ENCODE measurements at regions not wholly inside any gene's neighbourhood (a gene's known extent, or its start where the extent isn't known, plus 50 kb on each side); places are given as distances from the start of the nearest gene placed in this dataset.

- TF ChIP-seq, protein P1, sequence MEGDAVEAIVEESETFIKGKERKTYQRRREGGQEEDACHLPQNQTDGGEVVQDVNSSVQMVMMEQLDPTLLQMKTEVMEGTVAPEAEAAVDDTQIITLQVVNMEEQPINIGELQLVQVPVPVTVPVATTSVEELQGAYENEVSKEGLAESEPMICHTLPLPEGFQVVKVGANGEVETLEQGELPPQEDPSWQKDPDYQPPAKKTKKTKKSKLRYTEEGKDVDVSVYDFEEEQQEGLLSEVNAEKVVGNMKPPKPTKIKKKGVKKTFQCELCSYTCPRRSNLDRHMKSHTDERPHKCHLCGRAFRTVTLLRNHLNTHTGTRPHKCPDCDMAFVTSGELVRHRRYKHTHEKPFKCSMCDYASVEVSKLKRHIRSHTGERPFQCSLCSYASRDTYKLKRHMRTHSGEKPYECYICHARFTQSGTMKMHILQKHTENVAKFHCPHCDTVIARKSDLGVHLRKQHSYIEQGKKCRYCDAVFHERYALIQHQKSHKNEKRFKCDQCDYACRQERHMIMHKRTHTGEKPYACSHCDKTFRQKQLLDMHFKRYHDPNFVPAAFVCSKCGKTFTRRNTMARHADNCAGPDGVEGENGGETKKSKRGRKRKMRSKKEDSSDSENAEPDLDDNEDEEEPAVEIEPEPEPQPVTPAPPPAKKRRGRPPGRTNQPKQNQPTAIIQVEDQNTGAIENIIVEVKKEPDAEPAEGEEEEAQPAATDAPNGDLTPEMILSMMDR (conservative IDR thresholded peaks at IDR 0.05; ENCODE audit: low read depth in 2 of 2): no peak
- TF ChIP-seq CREB1 (CRISPR knock-in tag; IDR thresholded peaks at IDR 0.05; ENCODE audit: low read depth) (no peak), REST (IDR thresholded peaks at IDR 0.05; ENCODE audit: unreplicated experiment) (no peak), EZH2 (IDR thresholded peaks at IDR 0.05; ENCODE audit: low read depth, unreplicated experiment) (no peak)
These were observed 52.1 kb upstream of the NANOGP8 start for GRCh38 chr15:35137190-35137574.
